ENCODE measurements at regions not wholly inside any gene's neighbourhood (a gene's known extent, or its start where the extent isn't known, plus 50 kb on each side); places are given as distances from the start of the nearest gene placed in this dataset.

DNA sequence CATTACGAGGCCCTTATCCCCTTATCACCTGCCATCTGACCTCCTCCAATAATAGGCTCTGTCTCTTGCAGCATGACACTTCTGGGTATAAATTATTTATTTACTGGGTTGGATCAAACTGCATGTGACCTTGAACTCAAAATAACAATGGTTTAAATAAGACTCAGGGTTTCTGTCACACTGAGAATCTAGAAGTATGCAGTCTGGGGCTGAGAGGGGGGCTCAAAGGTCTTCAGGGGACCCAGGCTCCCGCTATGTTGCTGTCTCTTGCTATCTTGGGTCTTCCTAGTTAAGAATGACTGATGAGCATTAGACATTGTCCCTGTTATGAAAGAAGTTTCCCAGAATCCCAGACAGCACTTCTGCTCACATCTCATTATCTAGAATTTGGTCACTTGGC is 133.5 kb downstream of the URB2 start:
- TF ChIP-seq POLR2AphosphoS5 (IDR thresholded peaks at IDR 0.05; ENCODE audit: low read depth, low read length), result no peak
- TF ChIP-seq, protein P1, sequence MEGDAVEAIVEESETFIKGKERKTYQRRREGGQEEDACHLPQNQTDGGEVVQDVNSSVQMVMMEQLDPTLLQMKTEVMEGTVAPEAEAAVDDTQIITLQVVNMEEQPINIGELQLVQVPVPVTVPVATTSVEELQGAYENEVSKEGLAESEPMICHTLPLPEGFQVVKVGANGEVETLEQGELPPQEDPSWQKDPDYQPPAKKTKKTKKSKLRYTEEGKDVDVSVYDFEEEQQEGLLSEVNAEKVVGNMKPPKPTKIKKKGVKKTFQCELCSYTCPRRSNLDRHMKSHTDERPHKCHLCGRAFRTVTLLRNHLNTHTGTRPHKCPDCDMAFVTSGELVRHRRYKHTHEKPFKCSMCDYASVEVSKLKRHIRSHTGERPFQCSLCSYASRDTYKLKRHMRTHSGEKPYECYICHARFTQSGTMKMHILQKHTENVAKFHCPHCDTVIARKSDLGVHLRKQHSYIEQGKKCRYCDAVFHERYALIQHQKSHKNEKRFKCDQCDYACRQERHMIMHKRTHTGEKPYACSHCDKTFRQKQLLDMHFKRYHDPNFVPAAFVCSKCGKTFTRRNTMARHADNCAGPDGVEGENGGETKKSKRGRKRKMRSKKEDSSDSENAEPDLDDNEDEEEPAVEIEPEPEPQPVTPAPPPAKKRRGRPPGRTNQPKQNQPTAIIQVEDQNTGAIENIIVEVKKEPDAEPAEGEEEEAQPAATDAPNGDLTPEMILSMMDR (IDR thresholded peaks at IDR 0.05; ENCODE audit: control extremely low read depth in 1 of 3, insufficient read depth in 1 of 3, low read depth in 1 of 3, low read length in 3 of 3), result no peak
- no peak for TF ChIP-seq SP1 (IDR thresholded peaks at IDR 0.05; ENCODE audit: low read depth, low read length)
- no peak for TF ChIP-seq CHD2 (IDR thresholded peaks at IDR 0.05; ENCODE audit: low read length)
- TF ChIP-seq CEBPB (IDR thresholded peaks at IDR 0.05; ENCODE audit: low read depth, low read length), result no peak
- TF ChIP-seq POU5F1 (IDR thresholded peaks at IDR 0.05; ENCODE audit: low read depth, low read length), result no peak
- no peak for TF ChIP-seq MAFK (IDR thresholded peaks at IDR 0.05; ENCODE audit: low read depth, low read length)
- no peak for TF ChIP-seq RAD21 (IDR thresholded peaks at IDR 0.05 in 1 of 2, conservative IDR thresholded peaks at IDR 0.05 in 1 of 2; ENCODE audit: low read depth in 2 of 2, low read length in 2 of 2)
- TF ChIP-seq POLR2A (IDR thresholded peaks at IDR 0.05; ENCODE audit: control extremely low read depth in 1 of 2, low read depth in 2 of 2, low read length in 2 of 2), result no peak
- no peak for TF ChIP-seq JUND (IDR thresholded peaks at IDR 0.05; ENCODE audit: low read length)
